ENCODE measurements at regions not wholly inside any gene's neighbourhood (a gene's known extent, or its start where the extent isn't known, plus 50 kb on each side); places are given as distances from the start of the nearest gene placed in this dataset.
A peak's percentile ranks its signal among the peaks of the same experiment; 100 is the strongest.

GRCh38 chr18:28684746-28685355 is 507.9 kb upstream of the CDH2 start:
- no peak for TF ChIP-seq Cebpa-rat (IDR thresholded peaks at IDR 0.05)
- no peaks in the 10 kb centered on the region for H3K36me3 ChIP-seq
- no peak overlapping the region for H3K9ac ChIP-seq
- no peaks in the 10 kb centered on the region for H3K4me1 ChIP-seq
- H3K27ac ChIP-seq, result no peak overlapping the region
- no peaks in the 10 kb centered on the region for H3K9me3 ChIP-seq
- no peaks in the 10 kb centered on the region for H4K20me1 ChIP-seq
- no peak overlapping the region for H3K4me3 ChIP-seq
- H3K27me3 ChIP-seq, result no peaks in the 10 kb centered on the region
- H3K4me2 ChIP-seq, result no peak overlapping the region

GRCh38 chr18:28682912-28683311 is 506.0 kb upstream of the CDH2 start:
- Histone ChIP-seq H3K4me2 (no peak overlapping the region), H3K4me3 (no peak overlapping the region), H3K9me3 (no peaks in the 10 kb centered on the region), H3K36me3 (no peaks in the 10 kb centered on the region), H3K27me3 (no peaks in the 10 kb centered on the region), H3K9ac (no peak overlapping the region), H3K4me1 (no peaks in the 10 kb centered on the region), H3K27ac (no peak overlapping the region), H4K20me1 (no peaks in the 10 kb centered on the region)
- TF ChIP-seq Cebpa-rat (IDR thresholded peaks at IDR 0.05), result no peak

GRCh38 chr18:28669165-28669564 is 492.2 kb upstream of the CDH2 start:
- H3K4me1 ChIP-seq, result no peaks in the 10 kb centered on the region
- no peaks in the 10 kb centered on the region for H3K36me3 ChIP-seq
- no peak for TF ChIP-seq Cebpa-rat (IDR thresholded peaks at IDR 0.05)
- no peak overlapping the region for H3K9ac ChIP-seq
- H3K27ac ChIP-seq, result no peak overlapping the region
- H3K4me2 ChIP-seq, result no peak overlapping the region
- no peaks in the 10 kb centered on the region for H4K20me1 ChIP-seq
- no peaks in the 10 kb centered on the region for H3K27me3 ChIP-seq
- H3K4me3 ChIP-seq, result no peak overlapping the region
- H3K9me3 ChIP-seq, result no peaks in the 10 kb centered on the region

- Histone ChIP-seq H3K4me3 (no peak overlapping the region), H3K4me2 (no peak overlapping the region), H3K4me1 (no peaks in the 10 kb centered on the region), H3K9me3 (no peaks in the 10 kb centered on the region), H3K9ac (no peak overlapping the region), H3K36me3 (no peaks in the 10 kb centered on the region), H3K27ac (no peak overlapping the region), H3K27me3 (no peaks in the 10 kb centered on the region), H4K20me1 (no peaks in the 10 kb centered on the region)
- TF ChIP-seq Cebpa-rat (IDR thresholded peaks at IDR 0.05), result no peak
Observed at GRCh38 chr18:28666216-28666615, 489.3 kb upstream of the CDH2 start.

GRCh38 chr18:28657961-28658360 is 481.0 kb upstream of the CDH2 start:
- H3K9me3 ChIP-seq, result no peaks in the 10 kb centered on the region
- H3K4me1 ChIP-seq, result no peaks in the 10 kb centered on the region
- H3K36me3 ChIP-seq, result no peaks in the 10 kb centered on the region
- H3K9ac ChIP-seq, result no peak overlapping the region
- H3K4me3 ChIP-seq, result no peak overlapping the region
- no peak overlapping the region for H3K4me2 ChIP-seq
- no peak for TF ChIP-seq Cebpa-rat (IDR thresholded peaks at IDR 0.05)
- H3K27me3 ChIP-seq, result no peaks in the 10 kb centered on the region
- H3K27ac ChIP-seq, result no peak overlapping the region
- no peaks in the 10 kb centered on the region for H4K20me1 ChIP-seq

- TF ChIP-seq Cebpa-rat (IDR thresholded peaks at IDR 0.05), result no peak
- H3K9me3 ChIP-seq, result no peaks in the 10 kb centered on the region
Observed at GRCh38 chr18:28652654-28653053, 475.7 kb upstream of the CDH2 start.

GRCh38 chr18:28651298-28651697 is 474.4 kb upstream of the CDH2 start:
- H3K27me3 ChIP-seq, result no peaks in the 10 kb centered on the region
- no peak overlapping the region for H3K27ac ChIP-seq
- no peak for TF ChIP-seq Cebpa-rat (IDR thresholded peaks at IDR 0.05)
- H3K4me3 ChIP-seq, result no peak overlapping the region
- H3K36me3 ChIP-seq, result no peaks in the 10 kb centered on the region
- peak overlapping the region; percentile 40 for H3K4me2 ChIP-seq
- no peaks in the 10 kb centered on the region for H3K9me3 ChIP-seq
- H3K9ac ChIP-seq, result no peak overlapping the region
- H3K4me1 ChIP-seq, result peaks cover 19% of the 10 kb centered on the region
- H4K20me1 ChIP-seq, result no peaks in the 10 kb centered on the region

More at GRCh38 chr18:28652654-28653053, 475.7 kb upstream of the CDH2 start:
- Histone ChIP-seq H3K27ac (no peak overlapping the region), H3K4me2 (no peak overlapping the region), H3K36me3 (no peaks in the 10 kb centered on the region), H4K20me1 (no peaks in the 10 kb centered on the region), H3K9ac (no peak overlapping the region), H3K4me1 (peaks cover 19% of the 10 kb centered on the region), H3K27me3 (no peaks in the 10 kb centered on the region), H3K4me3 (no peak overlapping the region)

- Histone ChIP-seq H3K4me3 (no peak overlapping the region), H3K27ac (no peak overlapping the region), H3K9ac (no peak overlapping the region), H3K36me3 (no peaks in the 10 kb centered on the region), H4K20me1 (no peaks in the 10 kb centered on the region), H3K9me3 (no peaks in the 10 kb centered on the region), H3K27me3 (no peaks in the 10 kb centered on the region), H3K4me1 (peaks cover 19% of the 10 kb centered on the region), H3K4me2 (peak overlapping the region; percentile 40)
- no peak for TF ChIP-seq Cebpa-rat (IDR thresholded peaks at IDR 0.05)
Observed at GRCh38 chr18:28650860-28651259, 473.9 kb upstream of the CDH2 start.

GRCh38 chr18:28647961-28648360 is 471.0 kb upstream of the CDH2 start:
- H4K20me1 ChIP-seq, result no peaks in the 10 kb centered on the region
- TF ChIP-seq Cebpa-rat (IDR thresholded peaks at IDR 0.05), result no peak
- no peaks in the 10 kb centered on the region for H3K9me3 ChIP-seq
- H3K9ac ChIP-seq, result no peak overlapping the region
- no peaks in the 10 kb centered on the region for H3K36me3 ChIP-seq
- H3K4me1 ChIP-seq, result peaks cover 19% of the 10 kb centered on the region
- H3K27ac ChIP-seq, result no peak overlapping the region
- no peaks in the 10 kb centered on the region for H3K27me3 ChIP-seq
- no peak overlapping the region for H3K4me3 ChIP-seq
- no peak overlapping the region for H3K4me2 ChIP-seq

GRCh38 chr18:28637897-28638296 is 461.0 kb upstream of the CDH2 start:
- Histone ChIP-seq H3K9me3 (no peaks in the 10 kb centered on the region), H3K9ac (no peak overlapping the region), H4K20me1 (no peaks in the 10 kb centered on the region), H3K27ac (no peak overlapping the region), H3K36me3 (no peaks in the 10 kb centered on the region), H3K4me3 (no peak overlapping the region), H3K4me2 (no peak overlapping the region), H3K27me3 (no peaks in the 10 kb centered on the region), H3K4me1 (no peaks in the 10 kb centered on the region)
- TF ChIP-seq Cebpa-rat (IDR thresholded peaks at IDR 0.05), result no peak

GRCh38 chr18:28635530-28635929 is 458.6 kb upstream of the CDH2 start:
- Histone ChIP-seq H3K4me1 (no peaks in the 10 kb centered on the region), H3K9me3 (no peaks in the 10 kb centered on the region), H3K36me3 (no peaks in the 10 kb centered on the region), H3K9ac (no peak overlapping the region), H3K27ac (no peak overlapping the region), H4K20me1 (no peaks in the 10 kb centered on the region), H3K4me3 (no peak overlapping the region), H3K4me2 (no peak overlapping the region), H3K27me3 (no peaks in the 10 kb centered on the region)
- TF ChIP-seq Cebpa-rat (IDR thresholded peaks at IDR 0.05), result no peak
